LNCAP (cell line): ENCODE measurements at regions not wholly inside any gene's neighbourhood (a gene's known extent, or its start where the extent isn't known, plus 50 kb on each side); places are given as distances from the start of the nearest gene placed in this dataset.

Source experiments
- TF ChIP-seq, protein P1 (sequence below): fragments of 450-650 bp; IDR thresholded peaks from 2 replicates; pipeline ENCODE4 v1.5.1; 2017; ENCODE audit warnings: mild to moderate bottlenecking

DNA sequence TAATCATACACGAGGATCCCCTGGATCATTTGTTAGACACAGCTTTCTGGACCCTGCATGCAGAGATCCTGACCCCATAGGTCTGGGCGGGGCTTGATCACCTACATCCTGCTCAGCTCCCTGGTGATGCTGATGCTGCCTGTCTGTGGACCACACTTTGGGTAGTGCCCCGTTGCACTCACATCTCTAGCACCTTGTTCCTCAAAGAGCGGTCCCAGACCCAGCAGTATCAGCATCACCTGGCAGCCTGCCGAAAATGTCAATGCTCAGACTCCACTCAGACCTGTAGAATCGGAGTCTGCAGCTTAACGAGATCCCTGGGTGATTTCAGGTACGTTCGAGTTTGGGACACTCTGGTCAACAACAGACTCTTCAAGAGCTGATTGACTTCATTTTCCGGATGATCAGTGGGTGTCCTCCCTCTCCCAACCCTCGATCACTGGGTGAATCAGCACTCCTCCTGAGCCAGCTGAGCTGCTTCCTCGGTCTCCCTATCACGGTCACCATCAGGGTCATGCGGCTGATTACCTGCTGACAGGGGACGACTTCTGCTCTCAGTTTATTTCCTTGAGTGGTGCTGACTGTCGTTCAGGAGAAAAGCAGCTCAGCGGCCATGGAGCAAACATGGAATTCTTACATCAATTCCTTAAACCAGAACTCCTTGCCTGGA, 150.6 kb upstream of the RAB12 start:
- TF ChIP-seq, protein P1, sequence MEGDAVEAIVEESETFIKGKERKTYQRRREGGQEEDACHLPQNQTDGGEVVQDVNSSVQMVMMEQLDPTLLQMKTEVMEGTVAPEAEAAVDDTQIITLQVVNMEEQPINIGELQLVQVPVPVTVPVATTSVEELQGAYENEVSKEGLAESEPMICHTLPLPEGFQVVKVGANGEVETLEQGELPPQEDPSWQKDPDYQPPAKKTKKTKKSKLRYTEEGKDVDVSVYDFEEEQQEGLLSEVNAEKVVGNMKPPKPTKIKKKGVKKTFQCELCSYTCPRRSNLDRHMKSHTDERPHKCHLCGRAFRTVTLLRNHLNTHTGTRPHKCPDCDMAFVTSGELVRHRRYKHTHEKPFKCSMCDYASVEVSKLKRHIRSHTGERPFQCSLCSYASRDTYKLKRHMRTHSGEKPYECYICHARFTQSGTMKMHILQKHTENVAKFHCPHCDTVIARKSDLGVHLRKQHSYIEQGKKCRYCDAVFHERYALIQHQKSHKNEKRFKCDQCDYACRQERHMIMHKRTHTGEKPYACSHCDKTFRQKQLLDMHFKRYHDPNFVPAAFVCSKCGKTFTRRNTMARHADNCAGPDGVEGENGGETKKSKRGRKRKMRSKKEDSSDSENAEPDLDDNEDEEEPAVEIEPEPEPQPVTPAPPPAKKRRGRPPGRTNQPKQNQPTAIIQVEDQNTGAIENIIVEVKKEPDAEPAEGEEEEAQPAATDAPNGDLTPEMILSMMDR: no peak

DNA sequence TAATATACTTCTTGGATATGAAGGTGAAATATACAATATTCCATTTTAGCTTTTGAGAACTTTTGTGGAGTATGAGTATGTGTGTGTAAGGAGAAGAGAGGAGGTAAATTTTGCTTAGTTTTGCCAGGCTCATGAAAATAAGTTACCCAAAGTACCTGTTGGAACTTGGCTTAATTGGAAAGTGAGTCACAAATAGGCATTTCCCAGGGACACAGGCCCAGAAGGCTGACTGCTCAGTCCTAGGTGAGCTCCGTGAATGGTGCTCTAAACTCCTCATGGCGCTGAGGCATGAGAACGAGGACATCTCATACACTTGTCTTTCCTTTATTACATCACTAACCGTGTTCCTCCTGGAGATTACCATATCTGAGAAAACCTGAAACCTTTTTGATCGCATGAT, 148.5 kb upstream of the RAB12 start:
- TF ChIP-seq, protein P1: no peak

DNA sequence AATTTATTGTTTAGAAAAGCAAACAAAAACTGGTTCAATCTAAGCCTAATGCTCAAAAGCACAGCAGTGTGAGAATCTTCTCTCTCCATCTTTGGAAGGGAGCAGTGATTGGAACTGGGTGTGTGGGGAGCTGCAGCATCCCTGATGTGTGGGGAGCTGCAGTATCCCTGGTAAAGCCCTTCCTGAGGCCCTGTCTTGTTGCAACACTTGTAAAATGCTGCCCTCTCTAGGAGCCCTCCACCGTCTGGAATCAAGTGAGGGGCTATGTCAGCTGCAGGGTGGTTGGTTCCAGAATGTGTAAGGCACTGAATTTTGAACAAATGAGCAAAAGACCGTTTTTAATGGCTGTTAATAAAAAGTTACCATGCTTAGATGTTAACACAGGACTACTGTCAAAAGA, 147.7 kb upstream of the RAB12 start:
- TF ChIP-seq, protein P1: no peak

DNA sequence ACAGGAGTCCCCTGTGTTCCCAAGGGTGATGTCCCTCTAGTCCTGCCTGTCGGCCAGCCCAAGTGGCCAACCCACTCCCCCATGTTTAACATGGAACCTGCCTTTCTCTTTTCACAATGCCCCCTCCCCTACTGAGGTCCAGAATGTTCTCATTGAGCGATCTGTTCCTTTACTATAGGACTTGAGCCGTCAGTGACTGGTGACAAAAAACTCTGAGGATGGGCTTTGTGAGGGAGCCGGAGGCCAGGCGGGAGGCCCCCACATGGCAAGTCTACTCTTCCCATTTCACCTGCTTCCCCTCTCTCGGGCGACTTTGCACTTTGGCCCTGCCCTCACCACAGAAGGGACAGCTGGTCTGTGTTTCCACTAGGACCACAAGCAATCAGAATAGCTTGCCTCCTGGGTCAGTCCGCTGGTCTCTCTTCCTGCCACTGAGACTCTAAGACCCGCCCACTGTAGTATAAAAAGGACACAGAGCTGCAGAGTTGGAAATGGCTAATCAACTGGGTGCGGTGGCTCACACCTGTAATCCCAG, 146.5 kb upstream of the RAB12 start:
- TF ChIP-seq, protein P1: no peak

DNA sequence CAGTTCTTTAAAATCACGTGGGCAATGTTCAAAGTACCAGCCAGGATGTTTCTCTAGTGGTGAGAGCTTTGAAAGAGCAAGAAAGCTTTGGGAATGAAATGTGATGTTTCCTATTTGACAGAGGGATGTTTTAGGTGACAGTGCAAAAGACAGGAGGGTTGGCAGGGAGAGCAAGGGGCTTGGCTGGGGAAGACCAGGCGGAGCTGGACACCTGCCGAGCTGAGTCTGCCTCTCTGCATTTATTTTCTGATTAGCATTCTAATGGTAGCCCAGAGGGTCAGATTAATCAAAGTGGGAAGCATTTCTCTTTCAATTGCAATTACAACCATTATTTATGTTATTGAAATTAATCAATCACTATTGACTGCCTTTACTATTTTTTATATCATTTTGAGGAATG, 145.4 kb upstream of the RAB12 start:
- TF ChIP-seq, protein P1: no peak

DNA sequence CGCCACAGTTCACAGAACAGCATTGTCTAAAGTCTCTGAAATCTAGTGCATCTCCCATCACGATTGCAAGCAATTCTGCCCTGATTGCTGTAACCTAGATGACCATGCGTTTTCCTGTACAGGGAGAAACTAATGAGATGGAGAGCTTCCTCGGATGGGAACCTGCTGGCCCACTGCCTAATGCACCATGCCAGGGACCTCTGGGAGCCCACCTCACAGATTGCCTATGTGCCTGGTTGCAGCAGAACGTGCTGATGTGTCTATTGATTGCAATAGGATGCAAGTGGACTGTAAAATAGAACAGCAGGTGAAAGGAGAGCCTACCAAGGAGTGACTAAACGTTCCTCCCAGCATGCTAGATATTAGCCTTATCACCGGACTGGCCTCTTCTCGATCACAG, 141.0 kb upstream of the RAB12 start:
- TF ChIP-seq, protein P1: no peak

DNA sequence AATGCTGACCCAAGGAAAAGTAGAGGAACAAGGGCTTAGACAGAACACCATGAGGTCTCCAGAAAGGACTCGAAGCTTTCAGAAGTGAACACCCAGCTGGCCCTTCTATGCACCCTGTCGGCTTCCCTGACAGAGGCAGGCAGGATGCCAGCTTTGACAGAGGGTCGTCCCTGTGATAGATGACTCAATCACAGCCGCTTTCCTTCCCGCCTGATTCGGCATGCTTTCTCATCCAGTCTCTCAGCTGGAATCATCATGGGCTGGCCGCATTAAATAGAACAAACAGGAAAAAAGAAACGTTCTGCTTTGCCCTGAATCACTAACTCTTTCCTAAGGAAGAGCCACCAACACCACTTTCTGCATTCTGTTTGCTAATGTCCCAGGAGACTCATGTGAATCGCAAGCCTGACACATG, 140.3 kb upstream of the RAB12 start:
- TF ChIP-seq, protein P1: no peak
